OCI-LY7 (cell line): ENCODE measurements at regions not wholly inside any gene's neighbourhood (a gene's known extent, or its start where the extent isn't known, plus 50 kb on each side); places are given as distances from the start of the nearest gene placed in this dataset.

ENCODE experiments used
- BruUV-seq: library from RNA; stranded (reverse); fragments of 400-500 nt; replicated peaks from 2 replicates; lab custom pipeline; 2021; lab: Mats Ljungman, UMichigan
- CTCF ChIA-PET: fragments of 300-600 bp; sonication (Branson Sonifier 250); formaldehyde crosslinking; loops from one replicate; lab custom pipeline; 2022; ENCODE audit warnings: antibody characterized with exemption; ENCODE audit not compliant: unreplicated experiment; lab: Charles Lee
- POLR2A ChIA-PET: fragments of 300-600 bp; sonication (Branson Sonifier 250); formaldehyde crosslinking; loops from one replicate; lab custom pipeline; 2022; ENCODE audit warnings: antibody characterized with exemption; lab: Charles Lee
- DNase-seq: peaks from one replicate; pipeline ENCODE4 v3.0.0-alpha.2; 2015; ENCODE audit warnings: low spot score
- H2AFZ ChIP-seq: fragments of 200-600 bp; sonication (generic), shearing (Covaris generic); 2 replicates; pipeline ENCODE4 v1.6.1; 2014; ENCODE audit warnings: mild to moderate bottlenecking, antibody characterized with exemption, low read length, moderate library complexity
- H3K27ac ChIP-seq: fragments of 200-600 bp; sonication (generic); 2 replicates; pipeline ENCODE4 v1.5.1; 2014; ENCODE audit warnings: mixed run types, low read depth, mild to moderate bottlenecking, moderate library complexity, low read length, inconsistent platforms; ENCODE audit not compliant: poor library complexity, severe bottlenecking
- H3K36me3 ChIP-seq: fragments of 200-600 bp; sonication (generic); 2 replicates; pipeline ENCODE4 v1.6.1; 2014; ENCODE audit warnings: mild to moderate bottlenecking, antibody characterized with exemption, low read length, moderate library complexity, mixed read lengths; ENCODE audit not compliant: insufficient read depth
- H3K4me1 ChIP-seq: fragments of 200-600 bp; sonication (generic); 2 replicates; pipeline ENCODE4 v1.5.1; 2014; ENCODE audit warnings: mild to moderate bottlenecking, low read length; ENCODE audit not compliant: insufficient read depth, poor library complexity, severe bottlenecking
- H3K4me2 ChIP-seq: fragments of 200-600 bp; sonication (generic); 2 replicates; pipeline ENCODE4 v1.6.1; 2014; ENCODE audit warnings: mild to moderate bottlenecking, low read length
- H3K4me3 ChIP-seq: fragments of 200-600 bp; sonication (generic); 2 replicates; pipeline ENCODE4 v1.5.1; 2014; ENCODE audit warnings: mild to moderate bottlenecking, low read depth, low read length; ENCODE audit not compliant: poor library complexity, severe bottlenecking
- H3K79me2 ChIP-seq: fragments of 200-600 bp; sonication (generic); 2 replicates; pipeline ENCODE4 v1.6.1; 2016; ENCODE audit warnings: low read depth, mild to moderate bottlenecking, low read length, moderate library complexity, mixed read lengths; ENCODE audit not compliant: insufficient read depth
- H3K9me2 ChIP-seq: fragments of 200-600 bp; sonication (generic); 2 replicates; pipeline ENCODE4 v1.6.1; 2016; ENCODE audit warnings: mild to moderate bottlenecking, low read length, mixed read lengths; ENCODE audit not compliant: insufficient read depth
- H3K9me3 ChIP-seq: fragments of 200-600 bp; sonication (generic); 2 replicates; pipeline ENCODE4 v1.6.1; 2014; ENCODE audit warnings: mild to moderate bottlenecking, mixed run types, low read length, mixed read lengths
- H4K20me1 ChIP-seq: fragments of 200-600 bp; sonication (generic); 2 replicates; pipeline ENCODE4 v1.6.1; 2014; ENCODE audit warnings: mild to moderate bottlenecking, antibody characterized with exemption, low read length, moderate library complexity, mixed read lengths; ENCODE audit not compliant: insufficient read depth
- CTCF ChIP-seq: fragments of 200-600 bp; sonication (generic); conservative IDR thresholded peaks from 2 replicates; pipeline ENCODE4 v1.5.1; 2014; ENCODE audit warnings: mild to moderate bottlenecking, antibody characterized with exemption, low read length, moderate library complexity, mixed read lengths
- EZH2phosphoT487 ChIP-seq: fragments of 200-600 bp; sonication (generic); IDR thresholded peaks from 2 replicates; pipeline ENCODE4 v1.6.1; 2018; ENCODE audit warnings: low read depth, borderline replicate concordance, mild to moderate bottlenecking, mixed run types, antibody characterized with exemption, low read length, moderate library complexity, mixed read lengths
- intact Hi-C: fragments of 100-400 bp; cut with micrococcal nuclease; formaldehyde crosslinking; loops from one replicate; pipeline ENCODE4 v1.10.0; 2022; ENCODE audit not compliant: unreplicated experiment

- Histone ChIP-seq H3K27ac (peak overlapping the region; percentile 100), H4K20me1 (no peaks in the 10 kb centered on the region), H3K4me2 (peak overlapping the region; percentile 66), H2AFZ (peak overlapping the region; percentile 26; the same call in 1 of the 2 replicates), H3K9me2 (no peaks in the 10 kb centered on the region), H3K36me3 (peaks cover 36% of the 10 kb centered on the region), H3K4me1 (peaks cover 58% of the 10 kb centered on the region), H3K4me3 (peak overlapping the region; percentile 52), H3K79me2 (no peaks in the 10 kb centered on the region), H3K9me3 (peaks cover 60% of the 10 kb centered on the region)
- CTCF ChIA-PET = no interaction called here
- no peak for TF ChIP-seq EZH2phosphoT487
- no peak for TF ChIP-seq CTCF
- POLR2A ChIA-PET = interaction anchor here (0.8 to 2.1 kb wide), 7 partner anchors 9 to 1276 kb away, joined by 3 to 10 read pairs (median 5); no protein-coding TSS in a partner anchor
- intact Hi-C loops = loop anchor here (1.0 to 2.0 kb wide), 2 partner anchors 20 to 29 kb away; no protein-coding TSS in a partner anchor
- DNase-seq = peak; percentile 96
- TSS peak; percentile 99 for BruUV-seq
Measured at GRCh38 chr22:49380095-49380827, 447.4 kb downstream of the BRD1 start.

- H3K79me2 ChIP-seq = no peaks in the 10 kb centered on the region
- H2AFZ ChIP-seq = no peak overlapping the region
- intact Hi-C loops = no loop called here
- H3K9me3 ChIP-seq = peaks cover 55% of the 10 kb centered on the region
- ChIA-PET CTCF (no interaction called here), POLR2A (interaction anchor here (0.9 kb wide), 1 partner anchor 9 kb away, joined by 3 read pairs; no protein-coding TSS in a partner anchor)
- peaks cover 32% of the 10 kb centered on the region for H3K36me3 ChIP-seq
- no peak overlapping the region for H3K4me2 ChIP-seq
- peaks cover 63% of the 10 kb centered on the region for H3K4me1 ChIP-seq
- H3K9me2 ChIP-seq = no peaks in the 10 kb centered on the region
- no peak overlapping the region for H3K4me3 ChIP-seq
- H4K20me1 ChIP-seq = no peaks in the 10 kb centered on the region
- no TSS peak for BruUV-seq
- no peak for DNase-seq
- TF ChIP-seq CTCF (no peak), EZH2phosphoT487 (no peak)
- no peak overlapping the region for H3K27ac ChIP-seq
Measured at GRCh38 chr22:49377306-49377705, 450.4 kb downstream of the BRD1 start.

GRCh38 chr22:49373801-49374226, 453.9 kb downstream of the BRD1 start:
- POLR2A ChIA-PET = interaction anchor here (0.6 kb wide), 1 partner anchor 22 kb away, joined by 3 read pairs; no protein-coding TSS in a partner anchor
- Histone ChIP-seq H3K79me2 (no peaks in the 10 kb centered on the region), H3K36me3 (peaks cover 14% of the 10 kb centered on the region), H3K4me3 (no peak overlapping the region), H3K4me1 (peaks cover 31% of the 10 kb centered on the region), H3K4me2 (no peak overlapping the region), H2AFZ (no peak overlapping the region), H3K27ac (no peak overlapping the region), H3K9me3 (peaks cover 25% of the 10 kb centered on the region), H4K20me1 (no peaks in the 10 kb centered on the region), H3K9me2 (no peaks in the 10 kb centered on the region)
- DNase-seq = no peak
- CTCF ChIA-PET = no interaction called here
- no TSS peak for BruUV-seq
- TF ChIP-seq EZH2phosphoT487 (no peak), CTCF (no peak)
- intact Hi-C loops = no loop called here
